ENCODE measurements at regions not wholly inside any gene's neighbourhood (a gene's known extent, or its start where the extent isn't known, plus 50 kb on each side); places are given as distances from the start of the nearest gene placed in this dataset.

DNA sequence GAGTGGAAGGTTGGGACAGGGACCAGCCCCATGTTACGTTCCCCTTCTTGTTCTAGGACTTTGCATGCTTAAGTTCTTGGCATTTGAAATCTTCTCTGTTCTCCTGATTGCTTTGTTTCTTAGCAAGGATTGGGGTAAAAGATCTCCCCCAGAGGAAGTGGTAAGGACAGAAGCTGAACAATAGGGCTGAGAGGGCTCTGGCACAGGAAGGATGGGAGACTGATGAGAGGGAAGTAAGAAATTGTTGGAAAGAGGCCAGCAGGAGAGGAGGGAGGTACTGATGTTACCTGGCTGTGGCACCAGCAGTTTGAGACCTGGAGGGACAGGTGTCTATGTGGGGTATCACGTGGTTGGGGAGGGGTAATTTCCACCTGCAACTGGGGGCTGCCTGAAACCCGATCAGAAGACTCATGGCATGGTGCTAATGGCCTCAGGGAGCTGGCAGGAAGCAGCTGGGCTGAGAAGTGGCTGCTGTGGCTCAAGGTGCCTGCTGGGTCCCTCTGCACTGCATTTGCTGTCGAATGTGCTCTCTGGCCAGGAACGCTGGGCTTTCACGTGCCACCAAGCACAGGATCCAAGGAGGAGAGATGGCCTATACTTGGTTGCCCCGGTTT lies 108.4 kb downstream of the LSM3 start:
- no peak for DNase-seq (ENCODE audit: low read depth, low spot score)

DNA sequence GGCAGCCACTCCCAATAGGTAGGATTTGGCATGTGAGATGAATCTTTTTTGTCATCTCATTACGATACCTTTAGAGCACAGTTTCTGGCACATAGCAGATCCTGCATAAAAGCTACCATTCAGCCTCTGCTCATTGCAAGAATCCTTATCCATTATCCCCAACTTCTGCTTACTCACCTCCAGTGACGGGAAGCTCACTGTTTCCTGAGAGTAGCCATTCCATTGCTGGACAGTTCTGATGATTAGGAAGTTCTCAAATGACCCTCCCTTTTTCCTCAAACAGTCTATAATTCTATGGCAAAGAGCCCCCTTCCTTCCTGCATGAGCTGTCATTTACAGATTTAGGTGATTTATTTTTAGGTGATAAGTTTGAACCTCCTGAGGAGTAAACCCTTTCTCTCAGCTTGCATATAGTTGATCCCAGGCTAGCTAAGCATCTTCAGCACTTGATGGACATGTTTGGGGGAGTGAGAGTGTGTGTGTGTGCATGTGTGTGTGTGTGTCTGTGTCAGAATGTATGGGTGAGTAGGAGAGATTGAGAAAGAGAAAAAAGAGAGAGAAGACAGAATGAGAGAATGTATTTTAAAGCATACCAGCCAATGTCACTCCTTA lies 109.7 kb downstream of the LSM3 start:
- DNase-seq (ENCODE audit: low read depth, low spot score), result no peak

DNA sequence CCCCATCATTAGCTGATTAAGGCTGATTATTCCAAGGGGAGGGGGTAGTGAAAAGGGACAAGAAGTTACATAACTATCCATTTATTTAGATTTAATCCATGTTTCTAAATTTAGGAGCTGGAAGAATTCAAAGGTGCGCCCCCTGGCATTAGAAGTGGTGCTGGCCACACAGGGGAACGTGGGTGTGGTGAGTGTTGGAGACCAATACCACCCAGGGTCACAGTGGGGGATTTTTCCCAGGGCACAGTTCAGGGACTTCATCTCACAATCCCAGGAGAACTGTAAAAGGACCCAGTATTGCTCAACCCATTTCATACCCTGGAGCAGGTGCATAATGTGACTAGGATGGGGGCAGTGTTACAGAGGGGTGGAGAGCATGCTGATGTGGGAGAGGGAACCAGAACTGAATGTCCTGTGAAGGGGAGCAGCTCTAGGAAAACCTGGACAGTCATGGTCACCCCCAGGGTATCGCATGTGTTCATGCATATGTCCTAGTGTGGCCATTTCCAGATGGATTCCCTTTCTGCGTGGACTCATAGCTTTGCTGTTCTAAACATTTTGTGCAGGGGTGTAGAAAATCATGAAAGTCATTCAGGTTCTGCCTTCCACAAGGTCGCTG lies 110.3 kb downstream of the LSM3 start:
- DNase-seq (ENCODE audit: low read depth, low spot score), result no peak

DNA sequence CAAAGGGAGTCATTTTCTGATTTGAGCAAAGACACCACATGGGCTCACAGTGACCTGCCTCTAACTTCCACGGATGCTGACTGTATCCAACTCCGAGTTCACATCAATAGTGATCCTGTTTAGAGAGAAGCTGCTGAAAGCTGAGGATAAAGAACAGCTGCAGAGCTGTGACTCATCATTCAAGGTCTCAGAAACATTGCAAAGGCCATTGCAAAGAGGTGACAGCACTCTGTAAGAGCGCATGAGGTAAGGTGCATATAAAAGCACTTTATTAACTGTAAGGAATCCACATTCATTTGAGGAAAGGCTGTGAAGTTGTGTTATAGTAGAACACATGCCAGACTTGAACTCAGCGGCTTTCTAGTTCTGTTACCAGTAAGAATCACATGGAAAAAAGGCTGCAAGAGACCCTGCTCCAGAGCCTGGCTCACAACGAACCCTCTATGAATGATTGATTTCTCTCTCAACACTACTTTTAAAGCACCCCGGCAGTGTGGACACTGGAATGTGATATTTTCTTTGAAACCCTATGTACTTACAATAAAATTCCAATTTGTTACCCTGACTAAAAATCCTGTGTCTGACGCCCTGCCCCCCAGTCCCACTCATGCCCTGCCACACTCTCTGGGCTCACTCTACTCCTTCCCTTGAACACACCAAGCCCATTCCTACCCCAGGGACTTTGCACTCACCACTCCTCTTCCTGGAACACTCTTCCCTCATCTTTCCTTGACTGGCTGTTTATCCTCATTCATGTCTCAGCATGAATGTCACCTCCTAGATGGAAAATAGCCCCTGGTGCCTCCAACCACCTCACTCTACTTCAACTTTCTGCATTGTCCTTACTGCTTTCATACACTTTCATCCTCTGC lies 111.2 kb downstream of the LSM3 start:
- DNase-seq (ENCODE audit: low read depth, low spot score), result peak; percentile 58

DNA sequence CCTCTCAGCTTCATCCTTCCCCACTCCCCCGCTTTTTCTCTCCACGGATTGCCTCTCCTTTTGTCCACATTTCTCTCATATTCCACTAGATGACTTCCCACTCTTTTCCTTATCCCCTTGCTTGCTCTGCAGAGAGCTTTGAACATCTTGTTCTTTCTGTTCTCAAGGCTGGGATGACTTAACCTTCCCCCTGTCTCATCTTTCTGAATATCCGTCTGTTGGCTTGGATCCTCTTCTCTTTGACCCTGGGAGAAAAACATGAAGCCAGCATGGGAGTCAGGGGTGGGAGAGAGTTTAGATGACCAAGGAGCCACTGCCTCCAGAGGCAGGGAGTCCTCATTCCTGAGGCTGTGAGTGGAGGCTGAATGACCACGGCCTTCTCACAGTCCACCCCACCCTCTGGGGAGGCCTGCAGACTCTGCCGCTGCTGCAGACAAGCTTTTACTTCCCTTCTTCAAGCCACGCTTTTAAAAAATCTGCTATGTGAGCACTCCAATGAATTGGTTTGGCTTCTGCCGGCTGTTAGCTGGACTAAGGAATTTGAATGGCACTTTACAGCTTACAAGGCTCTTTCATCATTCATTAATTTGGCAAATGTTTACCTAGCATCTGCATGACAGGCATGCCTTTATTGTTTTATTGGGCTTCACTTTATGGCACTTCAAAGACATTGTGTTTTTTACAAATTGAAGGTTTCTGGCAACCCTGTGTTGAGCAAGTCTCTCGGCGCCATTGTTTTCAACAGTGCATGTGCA lies 111.6 kb upstream of the SLC6A6 start:
- DNase-seq (ENCODE audit: low read depth, low spot score), result peak; percentile 71

GRCh38 chr3:14295037-14295436 lies 107.4 kb upstream of the SLC6A6 start:
- DNase-seq (ENCODE audit: low read depth, low spot score), result no peak

DNA sequence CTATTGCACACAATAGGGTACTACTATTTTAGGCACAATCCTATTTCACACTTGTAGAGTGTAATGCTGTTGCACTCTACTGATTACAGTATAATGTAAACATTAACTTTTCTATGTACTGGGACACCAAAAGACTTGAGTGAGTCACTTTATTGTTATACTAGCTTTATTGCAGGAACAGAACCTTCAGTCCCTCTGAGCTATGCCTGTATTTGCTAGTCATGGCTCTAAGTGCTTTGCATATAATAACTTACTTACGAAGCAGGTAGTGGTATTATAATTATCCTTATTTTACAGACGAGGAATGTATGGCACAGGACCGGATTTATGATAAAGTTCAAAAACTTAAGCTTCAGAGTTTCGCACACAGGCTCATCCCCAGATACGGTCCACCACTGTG lies 106.6 kb upstream of the SLC6A6 start:
- DNase-seq (ENCODE audit: low read depth, low spot score), result no peak

DNA sequence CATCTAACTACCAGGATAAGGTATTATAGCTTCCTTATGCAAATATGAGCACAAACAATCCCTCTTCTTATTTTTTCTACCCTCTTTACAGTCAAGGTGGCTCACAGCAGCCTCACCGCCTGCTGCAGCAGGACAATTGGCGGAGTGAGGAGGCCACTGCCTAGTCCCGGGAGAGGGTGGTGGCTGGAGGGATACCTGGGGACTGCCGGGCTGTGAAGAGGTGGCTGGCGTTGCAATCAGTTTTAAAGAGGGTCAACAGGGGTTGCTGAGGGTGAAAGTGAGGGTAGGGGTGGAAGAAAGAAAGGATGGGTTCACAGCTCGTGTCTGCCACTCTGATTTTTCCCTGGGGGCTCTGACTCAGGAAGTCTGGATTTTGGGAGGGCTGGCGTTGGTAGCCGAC lies 105.1 kb upstream of the SLC6A6 start:
- DNase-seq (ENCODE audit: low read depth, low spot score), result no peak

DNA sequence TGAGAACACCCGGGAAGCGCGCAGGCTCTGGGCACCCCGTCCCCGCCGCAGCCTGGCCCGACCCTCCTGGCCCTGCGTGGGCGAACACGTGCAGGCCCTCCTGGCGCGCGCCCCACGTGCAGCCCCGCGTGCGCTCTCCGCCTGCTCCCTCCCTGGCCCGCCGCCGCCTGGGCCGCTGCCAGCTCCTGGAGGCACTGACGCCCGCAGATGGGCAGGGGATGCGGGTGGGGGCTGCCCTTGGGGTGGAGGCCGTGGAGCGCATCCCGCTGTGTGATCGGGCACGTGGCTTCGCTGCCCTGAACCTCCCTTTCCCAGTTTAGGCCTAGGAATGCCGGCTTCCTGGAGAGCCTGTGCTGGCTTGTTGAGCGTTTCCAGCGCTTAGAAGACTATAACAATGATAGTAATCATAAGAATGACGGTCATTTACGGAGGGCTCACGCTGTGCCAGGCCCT lies 104.6 kb upstream of the SLC6A6 start:
- no peak for DNase-seq (ENCODE audit: low read depth, low spot score)

DNA sequence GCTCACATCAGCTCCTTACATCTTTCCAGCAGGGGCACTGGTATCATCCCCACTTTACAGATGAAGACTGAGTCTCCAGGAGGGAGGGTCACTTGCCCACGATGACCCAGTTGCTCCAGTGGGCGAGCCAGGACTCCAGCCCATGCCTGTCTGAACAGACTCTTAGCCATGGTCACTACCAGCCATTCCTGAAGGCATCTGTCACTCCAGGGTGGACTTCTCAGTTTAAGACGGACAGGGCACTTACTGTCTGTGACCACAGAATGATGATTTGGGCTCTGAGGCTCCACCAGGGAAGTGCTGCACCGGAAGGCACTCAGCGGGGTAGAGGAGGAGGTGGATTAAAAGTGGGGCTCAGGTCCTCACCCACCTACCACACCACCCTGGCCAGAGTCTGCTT lies 104.0 kb upstream of the SLC6A6 start:
- no peak for DNase-seq (ENCODE audit: low read depth, low spot score)

- DNase-seq (ENCODE audit: low read depth, low spot score), result no peak
Measured at GRCh38 chr3:14298991-14299555, 103.3 kb upstream of the SLC6A6 start.

- no peak for DNase-seq (ENCODE audit: low read depth, low spot score)
Measured at GRCh38 chr3:14299767-14300166, 102.6 kb upstream of the SLC6A6 start.

- DNase-seq (ENCODE audit: low read depth, low spot score), result no peak
Measured at GRCh38 chr3:14300721-14301399, 101.5 kb upstream of the SLC6A6 start.

DNA sequence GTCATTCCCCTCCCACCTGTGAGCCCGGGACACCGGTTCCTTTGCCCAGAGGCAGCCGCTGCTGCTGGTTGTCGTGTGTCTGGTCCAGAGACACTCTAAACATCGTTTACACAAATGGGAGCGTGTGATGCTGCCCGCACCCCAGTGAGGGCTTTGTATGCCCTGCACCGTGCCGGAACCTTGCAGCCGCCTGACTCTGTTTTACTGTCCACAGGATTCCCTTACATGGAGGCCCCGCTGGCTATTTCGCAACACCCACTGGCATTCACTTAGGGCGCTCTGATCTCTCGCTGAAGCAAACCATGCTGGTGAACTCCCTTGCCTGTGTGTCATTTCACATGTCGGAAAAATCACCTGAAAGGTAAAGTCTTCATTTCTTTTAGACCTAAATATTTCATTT lies 100.8 kb upstream of the SLC6A6 start:
- peak; percentile 53 for DNase-seq (ENCODE audit: low read depth, low spot score)

DNA sequence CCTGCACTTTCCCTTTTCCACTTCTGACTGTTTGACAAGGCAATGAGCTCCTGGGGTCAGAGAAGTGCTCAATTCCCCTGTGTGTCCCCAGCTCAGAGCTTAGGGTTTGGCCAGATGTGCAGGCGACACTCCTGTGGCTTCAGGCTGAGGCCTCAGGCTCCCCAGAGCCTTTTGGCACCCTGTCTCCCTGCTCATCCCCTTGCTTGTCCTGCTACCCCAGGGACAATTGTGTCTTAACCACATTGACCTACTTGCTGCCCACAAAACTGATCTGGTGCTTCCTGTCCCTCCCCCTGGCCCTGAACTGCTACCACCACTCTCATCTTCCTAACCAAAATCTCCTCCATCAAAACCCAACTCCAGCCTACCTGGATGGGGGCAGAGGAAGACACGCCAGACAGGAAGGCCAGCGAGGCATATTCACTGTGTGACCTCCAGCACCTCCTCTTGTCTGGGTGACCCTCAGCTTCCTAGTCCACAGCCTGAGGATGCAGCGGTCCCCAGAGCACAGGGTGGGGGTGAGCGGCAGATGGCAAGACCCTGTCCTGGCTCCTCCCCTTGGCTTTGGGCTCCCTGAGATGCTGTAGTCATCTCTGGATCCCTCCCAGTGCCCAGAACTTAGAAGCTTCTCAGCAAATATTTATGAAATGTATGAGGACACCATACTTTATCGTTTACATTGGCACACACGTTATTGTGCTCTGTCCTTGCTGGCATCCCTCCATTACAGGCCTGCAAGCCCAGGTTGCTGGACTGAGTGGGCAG lies 98.9 kb upstream of the SLC6A6 start:
- DNase-seq (ENCODE audit: low read depth, low spot score), result no peak

DNA sequence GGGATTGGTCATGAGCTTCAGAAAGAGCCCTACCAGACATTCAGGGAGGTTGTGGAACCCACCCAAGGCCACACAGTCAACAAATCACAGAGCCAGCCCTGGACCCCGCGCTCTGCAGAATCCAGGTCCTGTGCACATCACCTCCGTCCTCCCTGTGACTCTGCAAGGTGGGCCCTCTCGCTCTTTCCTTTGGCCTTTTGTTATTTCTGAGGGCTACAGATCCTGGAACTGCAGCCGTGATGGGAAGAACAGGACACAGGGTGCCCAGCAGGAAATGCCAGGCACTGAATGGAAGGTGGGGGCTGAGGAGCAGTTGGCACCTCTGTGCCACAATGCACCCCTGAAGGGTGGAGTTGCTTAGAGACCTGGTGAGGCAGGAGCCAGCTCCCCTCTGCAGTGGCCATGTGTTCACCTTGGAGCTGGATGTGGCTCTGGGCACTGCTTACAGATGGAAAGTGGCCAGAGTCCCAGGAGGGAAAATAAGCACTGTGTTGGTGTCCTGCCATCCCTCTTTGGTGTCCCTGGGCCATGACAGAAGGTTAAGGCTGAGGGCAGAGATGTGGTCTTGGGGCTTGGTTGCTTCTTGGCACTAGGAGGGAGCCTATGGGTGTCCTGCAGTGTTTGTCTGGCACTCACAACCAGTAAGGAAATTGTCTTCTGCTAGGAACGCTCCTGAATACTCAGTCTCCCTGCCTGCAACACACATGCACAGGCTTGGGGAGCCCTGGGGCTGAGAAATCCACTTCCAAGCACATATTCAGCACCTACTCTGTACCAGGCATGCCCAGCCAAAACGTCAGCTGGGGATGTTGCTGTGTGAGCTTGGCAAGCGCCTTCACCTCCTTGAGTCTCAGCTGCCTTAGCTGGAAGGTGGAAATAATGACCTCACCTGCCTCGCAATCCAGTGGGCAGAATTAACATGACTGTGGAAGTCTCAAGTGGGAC lies 98.0 kb upstream of the SLC6A6 start:
- DNase-seq (ENCODE audit: low read depth, low spot score), result no peak

DNA sequence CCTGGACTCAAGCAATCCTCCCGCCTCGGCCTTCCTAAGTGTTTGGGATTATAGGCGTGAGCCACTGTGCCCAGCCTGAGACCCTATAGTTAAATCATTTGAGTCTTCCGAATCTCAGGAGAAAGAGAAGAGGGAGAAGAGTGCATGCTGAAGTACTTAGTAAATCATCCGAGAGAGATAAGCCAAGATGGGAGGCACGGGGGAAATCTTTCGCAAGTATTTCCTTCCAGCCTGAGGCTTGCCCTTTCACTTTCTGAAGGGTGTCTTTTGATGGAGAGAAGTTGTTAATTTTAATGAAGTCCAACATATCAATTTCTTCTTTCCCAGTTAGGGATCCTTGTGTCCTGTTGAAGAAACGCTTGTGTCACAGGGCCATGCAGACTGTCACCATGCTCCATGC lies 97.1 kb upstream of the SLC6A6 start:
- DNase-seq (ENCODE audit: low read depth, low spot score), result no peak

DNA sequence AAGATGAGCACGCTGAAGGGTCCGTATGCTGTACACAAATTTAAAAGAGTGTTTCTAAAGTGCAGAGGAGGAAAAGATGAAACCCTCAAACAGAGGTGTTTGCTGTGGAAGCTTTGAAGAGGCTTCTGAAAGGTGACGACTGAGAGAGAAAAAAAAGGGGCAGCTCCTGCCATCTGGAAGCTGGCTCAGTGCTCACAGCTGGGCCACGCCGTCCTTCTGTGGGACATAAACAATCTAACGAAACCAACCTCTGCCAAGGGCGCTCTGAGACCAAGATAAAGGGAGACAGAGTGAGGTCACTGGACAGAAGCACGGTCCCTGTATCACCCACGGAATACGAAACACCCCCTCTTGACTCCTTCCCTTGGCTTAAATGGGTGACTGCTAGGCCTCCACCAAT lies 96.3 kb upstream of the SLC6A6 start:
- no peak for DNase-seq (ENCODE audit: low read depth, low spot score)
